GM12878 (cell line): ENCODE measurements at regions not wholly inside any gene's neighbourhood (a gene's known extent, or its start where the extent isn't known, plus 50 kb on each side); places are given as distances from the start of the nearest gene placed in this dataset.

Experiments used
- ATAC-seq: fragments of 200-7000 bp; cut with Tn5 transposase; 3 replicates; pipeline ENCODE4 v1.9.1; 2020; ENCODE audit warnings: mild to moderate bottlenecking, moderate library complexity
- BruUV-seq: library from RNA; stranded (reverse); fragments of 400-500 nt; replicated peaks from 2 replicates; lab custom pipeline; 2021; lab: Mats Ljungman, UMichigan
- CTCF ChIA-PET: fragments of 300-600 bp; sonication (Branson Sonifier 250); formaldehyde crosslinking; extraction: SDS; loops from one replicate; lab custom pipeline; 2021; ENCODE audit warnings: inconsistent platforms; lab: Yijun Ruan, JAX
- POLR2A ChIA-PET: fragments of 350-600 bp; formaldehyde crosslinking; extraction: SDS; loops from one replicate; lab custom pipeline; 2021; ENCODE audit warnings: inconsistent platforms; lab: Charles Lee
- RAD21 ChIA-PET: fragments of 300-600 bp; sonication (Branson Sonifier 250); formaldehyde crosslinking; loops from one replicate; lab custom pipeline; 2023; ENCODE audit warnings: antibody characterized with exemption; ENCODE audit not compliant: unreplicated experiment; lab: Charles Lee
- SMC1A ChIA-PET: fragments of 300-600 bp; sonication (Branson Sonifier 250); formaldehyde crosslinking; loops from one replicate; lab custom pipeline; 2023; ENCODE audit not compliant: unreplicated experiment, uncharacterized antibody; lab: Charles Lee
- DNase-seq: peaks from one replicate; pipeline ENCODE4 v3.0.0-alpha.2; 2011; ENCODE audit warnings: low read depth, low spot score
- FAIRE-seq: peaks from 3 replicates; lab custom pipeline; 2011; peaks lifted over from hg19 to GRCh38; lab: Jason Lieb, UNC
- H2AFZ ChIP-seq: 2 replicates; pipeline ENCODE4 v1.6.0; 2011; ENCODE audit warnings: low read depth, low read length, control low read depth; ENCODE audit not compliant: control insufficient read depth
- H3K27ac ChIP-seq: 2 replicates; pipeline ENCODE4 v1.5.1; 2011; ENCODE audit warnings: control low read depth; ENCODE audit not compliant: control insufficient read depth, insufficient read depth
- H3K27me3 ChIP-seq, 2 experiments: replicated peaks in 1 of 2; 2 replicates each; pipeline versions ENCODE4 v1.6.0 to v1.6.1; 2011; ENCODE audit warnings: low read length in 1 of 2; ENCODE audit not compliant: control insufficient read depth in 2 of 2, insufficient read depth in 2 of 2
- H3K36me3 ChIP-seq, 2 experiments: 2 replicates each; pipeline ENCODE4 v1.5.1; 2011; ENCODE audit warnings: low read length in 1 of 2; ENCODE audit not compliant: control insufficient read depth in 2 of 2, insufficient read depth in 2 of 2
- H3K4me1 ChIP-seq: 2 replicates; pipeline ENCODE4 v1.6.1; 2011; ENCODE audit warnings: mild to moderate bottlenecking, low read length, moderate library complexity, mixed read lengths; ENCODE audit not compliant: control insufficient read depth, insufficient read depth
- H3K4me2 ChIP-seq: 2 replicates; pipeline ENCODE4 v1.6.0; 2011; ENCODE audit warnings: control low read depth; ENCODE audit not compliant: control insufficient read depth, insufficient read depth
- H3K4me3 ChIP-seq: fragments of 200-600 bp; sonication (generic); 2 replicates; pipeline ENCODE4 v1.5.1; 2016
- H3K79me2 ChIP-seq: 2 replicates; pipeline ENCODE4 v1.6.0; 2011; ENCODE audit warnings: low read length; ENCODE audit not compliant: control insufficient read depth, insufficient read depth
- H3K9ac ChIP-seq: 2 replicates; pipeline ENCODE4 v1.8.0; 2011; ENCODE audit warnings: low read length, control low read depth, mixed read lengths; ENCODE audit not compliant: control insufficient read depth, insufficient read depth
- H3K9me3 ChIP-seq: replicated peaks from 3 replicates; pipeline ENCODE4 v1.5.1; 2011; ENCODE audit warnings: mild to moderate bottlenecking, low read length; ENCODE audit not compliant: control insufficient read depth, insufficient read depth
- H4K20me1 ChIP-seq: 2 replicates; pipeline ENCODE4 v1.6.0; 2011; ENCODE audit not compliant: control insufficient read depth, insufficient read depth
- BCL11A ChIP-seq: IDR thresholded peaks from 2 replicates; pipeline ENCODE4 v1.6.1; 2011; ENCODE audit warnings: low read depth, low read length
- HCFC1 ChIP-seq: fragments of 150-350 bp; IDR thresholded peaks from 2 replicates; pipeline ENCODE4 v1.6.1; 2014; ENCODE audit warnings: low read length
- HDAC6 ChIP-seq: fragments of 200-600 bp; sonication (generic); IDR thresholded peaks from one replicate; pipeline ENCODE4 v1.8.0; 2017; ENCODE audit warnings: antibody characterized with exemption; ENCODE audit not compliant: unreplicated experiment
- MEF2A ChIP-seq: IDR thresholded peaks from 2 replicates; pipeline ENCODE4 v1.6.1; 2011; ENCODE audit warnings: low read depth, mild to moderate bottlenecking, low read length, moderate library complexity; ENCODE audit not compliant: insufficient read depth
- NFXL1 ChIP-seq: fragments of 450-650 bp; IDR thresholded peaks from 2 replicates; pipeline ENCODE4 v1.6.1; 2017; ENCODE audit warnings: antibody characterized with exemption, mild to moderate bottlenecking, borderline replicate concordance
- RBBP5 ChIP-seq: fragments of 200-600 bp; sonication (generic); conservative IDR thresholded peaks from 2 replicates; pipeline ENCODE4 v1.6.1; 2016
- SUPT20H ChIP-seq: IDR thresholded peaks from 2 replicates; pipeline ENCODE4 v1.6.1; 2011; ENCODE audit warnings: low read depth, mild to moderate bottlenecking, low read length, moderate library complexity, borderline replicate concordance; ENCODE audit not compliant: control insufficient read depth
- ZNF207 ChIP-seq: fragments of 450-650 bp; IDR thresholded peaks from 2 replicates; pipeline ENCODE4 v1.6.1; 2014; ENCODE audit warnings: antibody characterized with exemption, mild to moderate bottlenecking, borderline replicate concordance
- WGBS: methylation state at CpG from one replicate; pipeline ENCODE4 v1.1.6; 2016; ENCODE audit warnings: low lambda C conversion rate; ENCODE audit not compliant: insufficient replicate concordance, insufficient coverage; ENCODE audit errors: missing lambda C conversion rate; 5-methylcytosine and 5-hydroxymethylcytosine counted together
- in situ Hi-C: fragments of 300-500 bp; cut with MboI; formaldehyde crosslinking; loops from 9 replicates; pipeline ENCODE4 v1.14.3; 2018; ENCODE audit warnings: mixed read lengths
- intact Hi-C: fragments of 100-400 bp; cut with micrococcal nuclease; formaldehyde crosslinking; loops from one replicate; pipeline ENCODE4 v1.14.2; 2022; ENCODE audit not compliant: unreplicated experiment
- TF ChIP-seq, protein P1 (sequence below): fragments of 450-650 bp; IDR thresholded peaks from 2 replicates; pipeline ENCODE4 v1.6.1; 2018; ENCODE audit warnings: borderline replicate concordance, mild to moderate bottlenecking; ENCODE audit not compliant: partially characterized antibody
- TF ChIP-seq, protein P2 (sequence below): fragments of 450-650 bp; IDR thresholded peaks from 2 replicates; pipeline ENCODE4 v1.6.1; 2016; ENCODE audit warnings: mild to moderate bottlenecking
- TF ChIP-seq, protein P3 (sequence below): IDR thresholded peaks from 2 replicates; pipeline ENCODE4 v1.6.1; 2012; ENCODE audit warnings: mild to moderate bottlenecking, low read depth, low read length

DNA sequence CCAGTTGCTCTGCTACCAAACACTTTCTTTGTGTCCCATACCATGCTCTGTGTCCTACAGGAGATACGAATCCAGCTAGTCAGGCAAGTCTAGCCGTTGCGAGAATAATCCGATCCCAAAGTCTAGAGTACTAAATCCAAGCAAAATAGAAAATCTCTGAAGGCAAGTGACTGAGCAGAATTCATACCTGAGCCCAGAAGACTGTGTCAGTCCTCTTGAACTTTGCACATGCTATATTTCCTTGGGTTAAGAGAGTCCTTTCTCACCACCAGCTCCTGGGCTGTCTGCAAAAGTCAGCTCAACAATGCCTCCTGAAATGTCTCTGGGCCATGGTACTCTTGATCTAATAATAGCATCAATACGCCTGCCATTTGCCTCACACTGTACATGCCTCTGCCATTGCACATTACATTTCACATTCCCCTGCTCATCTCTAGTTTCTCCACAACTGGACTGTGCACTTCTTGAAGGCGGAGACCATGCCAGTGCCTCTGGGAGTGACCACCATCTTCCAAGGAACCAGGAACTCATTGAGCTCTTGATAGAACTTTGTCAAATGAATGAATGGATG is 265.8 kb upstream of the ID2 start:
- Histone ChIP-seq H4K20me1 (no peaks in the 10 kb centered on the region; the same call in 1 of the 2 replicates), H3K79me2 (no peaks in the 10 kb centered on the region), H3K9ac (no peak overlapping the region), H3K4me2 (no peak overlapping the region), H3K27me3 (no peaks in the 10 kb centered on the region), H3K4me3 (no peak overlapping the region), H3K9me3 (no peaks in the 10 kb centered on the region; the same call in 2 of the 3 replicates), H2AFZ (no peak overlapping the region), H3K4me1 (peaks cover 10% of the 10 kb centered on the region), H3K36me3 (no peaks in the 10 kb centered on the region; a peak in 1 of 4 replicates), H3K27ac (no peak overlapping the region)
- ChIA-PET SMC1A (interaction anchor here (0.6 to 20.6 kb wide), 31 partner anchors 8 to 691 kb away, joined by 3 to 352 read pairs (median 5); no protein-coding TSS in a partner anchor), POLR2A (interaction anchor here (0.6 to 7.9 kb wide), 17 partner anchors 8 to 691 kb away, joined by 3 to 70 read pairs (median 4); partner anchors contain the start of gene ID2), CTCF (interaction anchor here (0.8 to 3.0 kb wide), 12 partner anchors 9 to 271 kb away, joined by 3 to 9 read pairs (median 4); no protein-coding TSS in a partner anchor), RAD21 (interaction anchor here (0.7 to 8.3 kb wide), 30 partner anchors 8 to 849 kb away, joined by 3 to 92 read pairs (median 5); partner anchors contain the start of gene ID2)
- no peak for TF ChIP-seq HCFC1
- TF ChIP-seq HDAC6 = no peak
- TF ChIP-seq MEF2A = no peak
- no peak for TF ChIP-seq ZNF207
- no peak for TF ChIP-seq RBBP5
- no peak for TF ChIP-seq BCL11A
- TF ChIP-seq, protein P1, sequence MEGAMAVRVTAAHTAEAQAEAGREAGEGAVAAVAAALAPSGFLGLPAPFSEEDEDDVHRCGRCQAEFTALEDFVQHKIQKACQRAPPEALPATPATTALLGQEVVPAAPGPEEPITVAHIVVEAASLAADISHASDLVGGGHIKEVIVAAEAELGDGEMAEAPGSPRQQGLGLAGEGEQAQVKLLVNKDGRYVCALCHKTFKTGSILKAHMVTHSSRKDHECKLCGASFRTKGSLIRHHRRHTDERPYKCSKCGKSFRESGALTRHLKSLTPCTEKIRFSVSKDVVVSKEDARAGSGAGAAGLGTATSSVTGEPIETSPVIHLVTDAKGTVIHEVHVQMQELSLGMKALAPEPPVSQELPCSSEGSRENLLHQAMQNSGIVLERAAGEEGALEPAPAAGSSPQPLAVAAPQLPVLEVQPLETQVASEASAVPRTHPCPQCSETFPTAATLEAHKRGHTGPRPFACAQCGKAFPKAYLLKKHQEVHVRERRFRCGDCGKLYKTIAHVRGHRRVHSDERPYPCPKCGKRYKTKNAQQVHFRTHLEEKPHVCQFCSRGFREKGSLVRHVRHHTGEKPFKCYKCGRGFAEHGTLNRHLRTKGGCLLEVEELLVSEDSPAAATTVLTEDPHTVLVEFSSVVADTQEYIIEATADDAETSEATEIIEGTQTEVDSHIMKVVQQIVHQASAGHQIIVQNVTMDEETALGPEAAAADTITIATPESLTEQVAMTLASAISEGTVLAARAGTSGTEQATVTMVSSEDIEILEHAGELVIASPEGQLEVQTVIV = no peak
- TF ChIP-seq, protein P2, sequence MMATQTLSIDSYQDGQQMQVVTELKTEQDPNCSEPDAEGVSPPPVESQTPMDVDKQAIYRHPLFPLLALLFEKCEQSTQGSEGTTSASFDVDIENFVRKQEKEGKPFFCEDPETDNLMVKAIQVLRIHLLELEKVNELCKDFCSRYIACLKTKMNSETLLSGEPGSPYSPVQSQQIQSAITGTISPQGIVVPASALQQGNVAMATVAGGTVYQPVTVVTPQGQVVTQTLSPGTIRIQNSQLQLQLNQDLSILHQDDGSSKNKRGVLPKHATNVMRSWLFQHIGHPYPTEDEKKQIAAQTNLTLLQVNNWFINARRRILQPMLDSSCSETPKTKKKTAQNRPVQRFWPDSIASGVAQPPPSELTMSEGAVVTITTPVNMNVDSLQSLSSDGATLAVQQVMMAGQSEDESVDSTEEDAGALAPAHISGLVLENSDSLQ = no peak
- TF ChIP-seq SUPT20H = no peak
- TF ChIP-seq, protein P3, sequence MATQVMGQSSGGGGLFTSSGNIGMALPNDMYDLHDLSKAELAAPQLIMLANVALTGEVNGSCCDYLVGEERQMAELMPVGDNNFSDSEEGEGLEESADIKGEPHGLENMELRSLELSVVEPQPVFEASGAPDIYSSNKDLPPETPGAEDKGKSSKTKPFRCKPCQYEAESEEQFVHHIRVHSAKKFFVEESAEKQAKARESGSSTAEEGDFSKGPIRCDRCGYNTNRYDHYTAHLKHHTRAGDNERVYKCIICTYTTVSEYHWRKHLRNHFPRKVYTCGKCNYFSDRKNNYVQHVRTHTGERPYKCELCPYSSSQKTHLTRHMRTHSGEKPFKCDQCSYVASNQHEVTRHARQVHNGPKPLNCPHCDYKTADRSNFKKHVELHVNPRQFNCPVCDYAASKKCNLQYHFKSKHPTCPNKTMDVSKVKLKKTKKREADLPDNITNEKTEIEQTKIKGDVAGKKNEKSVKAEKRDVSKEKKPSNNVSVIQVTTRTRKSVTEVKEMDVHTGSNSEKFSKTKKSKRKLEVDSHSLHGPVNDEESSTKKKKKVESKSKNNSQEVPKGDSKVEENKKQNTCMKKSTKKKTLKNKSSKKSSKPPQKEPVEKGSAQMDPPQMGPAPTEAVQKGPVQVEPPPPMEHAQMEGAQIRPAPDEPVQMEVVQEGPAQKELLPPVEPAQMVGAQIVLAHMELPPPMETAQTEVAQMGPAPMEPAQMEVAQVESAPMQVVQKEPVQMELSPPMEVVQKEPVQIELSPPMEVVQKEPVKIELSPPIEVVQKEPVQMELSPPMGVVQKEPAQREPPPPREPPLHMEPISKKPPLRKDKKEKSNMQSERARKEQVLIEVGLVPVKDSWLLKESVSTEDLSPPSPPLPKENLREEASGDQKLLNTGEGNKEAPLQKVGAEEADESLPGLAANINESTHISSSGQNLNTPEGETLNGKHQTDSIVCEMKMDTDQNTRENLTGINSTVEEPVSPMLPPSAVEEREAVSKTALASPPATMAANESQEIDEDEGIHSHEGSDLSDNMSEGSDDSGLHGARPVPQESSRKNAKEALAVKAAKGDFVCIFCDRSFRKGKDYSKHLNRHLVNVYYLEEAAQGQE = no peak
- no peak for TF ChIP-seq NFXL1
- FAIRE-seq (no peak), ATAC-seq (peak; percentile 1; the same call in 1 of the 3 replicates), DNase-seq (no peak)
- intact Hi-C loops = no loop called here
- 86% methylated on average over 6 of the region's 6 CpGs for WGBS
- no TSS peak for BruUV-seq
- in situ Hi-C loops = no loop called here
